Brain microvascular endothelial cell (primary cell): ENCODE measurements at regions not wholly inside any gene's neighbourhood (a gene's known extent, or its start where the extent isn't known, plus 50 kb on each side); places are given as distances from the start of the nearest gene placed in this dataset.
A peak's percentile ranks its signal among the peaks of the same experiment; 100 is the strongest.

Source experiments
- DNase-seq: peaks from one replicate; pipeline ENCODE4 v3.0.0-alpha.2; 2020
- H3K27ac ChIP-seq: fragments of 250-450 bp; sonication (Bioruptor Pico); 2 replicates; pipeline ENCODE4 v1.5.1; 2020; ENCODE audit warnings: mild to moderate bottlenecking, moderate library complexity
- H3K27me3 ChIP-seq: fragments of 250-450 bp; sonication (Bioruptor Pico); replicated peaks from 2 replicates; pipeline ENCODE4 v1.5.1; 2020; ENCODE audit warnings: mild to moderate bottlenecking
- H3K36me3 ChIP-seq: fragments of 250-450 bp; sonication (Bioruptor Pico); replicated peaks from 2 replicates; pipeline ENCODE4 v1.5.1; 2020; ENCODE audit warnings: mild to moderate bottlenecking
- H3K4me3 ChIP-seq: 2 replicates; pipeline ENCODE4 v1.5.1; 2011; ENCODE audit warnings: low read depth, mild to moderate bottlenecking, control low read depth, low read length, moderate library complexity
- CTCF ChIP-seq: IDR thresholded peaks from 2 replicates; pipeline ENCODE4 v1.5.1; 2011; ENCODE audit warnings: low read depth, mild to moderate bottlenecking, moderate library complexity, low read length, control low read depth, inconsistent platforms; ENCODE audit errors: missing control alignments
- in situ Hi-C: cut with HindIII; loops from 2 replicates; pipeline ENCODE4 v1.10.0; 2017; ENCODE audit warnings: low sequenced_read_pairs, low pct_ligation_motif_present

- Histone ChIP-seq H3K27me3 (no peaks in the 10 kb centered on the region), H3K36me3 (no peaks in the 10 kb centered on the region), H3K27ac (no peak overlapping the region), H3K4me3 (no peak overlapping the region)
- no peak for DNase-seq
- in situ Hi-C loops = no loop called here
- no peak for TF ChIP-seq CTCF
Observed at GRCh38 chr13:50306156-50306555, 290.9 kb downstream of the KCNRG start.

DNA sequence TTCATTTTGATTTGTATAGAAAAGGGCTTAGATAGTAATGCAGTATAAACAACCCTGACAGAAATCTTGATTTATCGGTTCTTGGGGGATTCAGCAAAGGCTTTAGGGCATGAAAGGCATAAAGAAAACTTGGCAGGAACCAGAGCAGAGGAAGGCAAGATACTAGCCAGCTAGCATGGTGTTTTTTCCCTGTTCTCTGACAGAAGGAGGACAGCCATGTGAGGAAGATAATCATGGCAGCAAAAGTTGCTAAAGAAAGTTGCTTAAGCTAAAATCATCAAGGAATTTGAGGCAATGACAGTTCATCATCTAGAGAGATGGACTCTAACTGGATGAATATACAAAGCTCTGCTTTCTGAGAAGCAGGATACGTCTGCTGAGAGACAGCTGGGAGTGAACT lies 294.1 kb downstream of the KCNRG start:
- Histone ChIP-seq H3K27ac (no peak overlapping the region), H3K27me3 (no peaks in the 10 kb centered on the region), H3K36me3 (no peaks in the 10 kb centered on the region), H3K4me3 (no peak overlapping the region)
- DNase-seq = no peak
- no peak for TF ChIP-seq CTCF
- in situ Hi-C loops = no loop called here

DNA sequence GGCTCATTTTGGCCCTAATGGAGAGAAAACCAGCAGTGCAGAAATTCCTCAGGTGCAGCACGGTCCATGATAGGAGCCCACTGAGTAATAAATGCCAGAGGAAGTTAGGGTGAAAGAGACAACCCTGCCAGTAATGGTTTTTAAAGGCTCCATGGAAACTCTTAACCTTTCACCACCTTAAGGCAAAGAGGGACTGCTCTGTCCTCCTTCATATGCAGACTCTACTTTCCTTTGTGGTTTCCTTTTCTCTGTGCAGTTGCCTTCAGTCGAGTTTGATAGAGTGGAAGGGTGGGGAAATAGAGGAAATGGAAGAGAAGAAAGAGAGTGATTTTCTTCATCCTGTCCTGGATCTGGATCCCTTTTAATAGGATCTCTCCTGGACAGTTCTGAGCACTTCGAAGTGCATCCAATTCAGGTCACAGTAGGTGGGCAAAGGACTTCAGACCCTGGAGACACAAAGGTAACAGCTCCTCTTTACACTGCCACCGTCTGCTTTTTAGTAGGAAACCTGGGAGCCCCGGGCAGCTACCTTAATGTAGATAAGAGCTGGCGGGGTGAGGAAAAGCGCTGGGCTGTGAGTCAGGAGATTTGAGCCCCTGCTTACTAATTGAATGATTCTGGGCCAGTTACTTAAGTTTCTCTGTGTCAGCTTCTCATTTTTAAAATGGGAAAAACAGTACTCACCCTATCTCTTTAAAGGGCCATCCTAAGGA lies 294.8 kb downstream of the KCNRG start:
- in situ Hi-C loops = no loop called here
- no peak for TF ChIP-seq CTCF
- H3K27me3 ChIP-seq = no peaks in the 10 kb centered on the region
- no peaks in the 10 kb centered on the region for H3K36me3 ChIP-seq
- DNase-seq = no peak
- no peak overlapping the region for H3K4me3 ChIP-seq
- H3K27ac ChIP-seq = no peak overlapping the region

GRCh38 chr13:50310734-50311133 lies 295.5 kb downstream of the KCNRG start:
- in situ Hi-C loops = no loop called here
- no peak for DNase-seq

DNA sequence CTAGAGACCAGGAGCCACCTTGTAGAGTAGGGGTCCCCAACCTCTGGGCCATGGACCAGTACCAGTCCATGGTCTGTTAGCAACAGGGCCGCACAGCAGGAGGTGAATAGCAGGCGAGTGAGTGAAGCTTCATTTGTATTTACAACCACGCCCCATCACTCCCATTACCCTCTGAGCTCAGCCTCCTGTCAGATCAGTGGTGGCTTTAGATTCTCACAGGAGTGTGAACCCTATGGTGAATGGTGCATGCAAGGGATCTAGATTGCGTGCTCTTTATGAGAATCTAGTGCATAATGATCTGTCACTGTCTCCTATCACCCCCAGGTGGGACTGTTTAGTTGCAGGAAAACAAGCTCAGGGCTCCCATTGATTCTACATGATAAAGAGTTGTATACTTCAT lies 303.6 kb downstream of the KCNRG start:
- Histone ChIP-seq H3K36me3 (no peaks in the 10 kb centered on the region), H3K27me3 (no peaks in the 10 kb centered on the region), H3K4me3 (no peak overlapping the region), H3K27ac (no peak overlapping the region)
- DNase-seq = no peak
- no peak for TF ChIP-seq CTCF
- in situ Hi-C loops = no loop called here

More at GRCh38 chr13:50310734-50311133, 295.5 kb downstream of the KCNRG start:
- no peak overlapping the region for H3K4me3 ChIP-seq
- H3K27me3 ChIP-seq = no peaks in the 10 kb centered on the region
- H3K27ac ChIP-seq = no peak overlapping the region
- no peak for TF ChIP-seq CTCF
- H3K36me3 ChIP-seq = no peaks in the 10 kb centered on the region

GRCh38 chr13:50319635-50320255 lies 304.5 kb downstream of the KCNRG start:
- in situ Hi-C loops = no loop called here
- peak overlapping the region; percentile 62 for H3K27ac ChIP-seq
- TF ChIP-seq CTCF = no peak
- no peak overlapping the region for H3K4me3 ChIP-seq
- peak; percentile 17 for DNase-seq
- no peaks in the 10 kb centered on the region for H3K36me3 ChIP-seq
- no peaks in the 10 kb centered on the region for H3K27me3 ChIP-seq
